SW480 (cell line): ENCODE measurements at regions not wholly inside any gene's neighbourhood (a gene's known extent, or its start where the extent isn't known, plus 50 kb on each side); places are given as distances from the start of the nearest gene placed in this dataset.

Experiments
- DNase-seq: peaks from one replicate; pipeline ENCODE4 v3.0.0-alpha.2; 2016; ENCODE audit warnings: low spot score

DNA sequence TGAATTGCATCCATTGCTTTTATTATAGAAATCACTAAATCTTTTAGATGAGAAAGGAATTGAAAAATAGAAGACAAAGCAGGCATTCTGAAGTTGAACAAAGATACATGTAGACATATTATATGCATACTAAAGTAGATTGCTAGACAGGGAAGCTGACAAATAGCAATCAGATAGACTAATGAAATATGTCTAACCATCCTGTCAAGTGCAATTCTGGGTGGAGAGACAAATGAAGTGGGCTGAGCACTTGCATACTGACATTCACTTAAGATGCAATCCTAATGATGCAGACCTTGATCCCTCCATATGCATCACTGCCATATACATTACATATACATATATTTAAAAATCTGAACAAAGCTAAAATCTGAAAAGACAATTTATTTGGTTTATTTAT is 1130.0 kb upstream of the CDH6 start:
- DNase-seq: no peak

DNA sequence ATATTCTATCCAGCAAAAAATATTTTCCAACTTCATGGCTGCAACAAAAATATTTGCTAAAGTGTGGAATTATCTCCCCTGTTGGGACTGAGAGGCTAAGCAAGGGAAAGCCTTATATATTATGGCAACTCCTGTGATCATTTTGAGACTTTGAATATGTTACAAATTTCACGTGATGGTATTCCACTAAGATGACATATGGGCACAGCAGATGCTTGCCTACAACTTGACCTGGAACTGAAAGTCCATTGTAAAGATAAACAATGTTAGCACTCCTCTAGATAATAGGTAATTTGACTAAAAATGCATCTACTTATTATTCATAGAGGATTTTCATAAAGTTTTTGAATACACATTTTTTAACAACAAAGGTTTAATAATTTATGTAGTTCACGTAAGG is 1141.5 kb upstream of the CDH6 start:
- DNase-seq: no peak

- no peak for DNase-seq
Observed at GRCh38 chr5:30050056-30050815, 1143.2 kb upstream of the CDH6 start.

DNA sequence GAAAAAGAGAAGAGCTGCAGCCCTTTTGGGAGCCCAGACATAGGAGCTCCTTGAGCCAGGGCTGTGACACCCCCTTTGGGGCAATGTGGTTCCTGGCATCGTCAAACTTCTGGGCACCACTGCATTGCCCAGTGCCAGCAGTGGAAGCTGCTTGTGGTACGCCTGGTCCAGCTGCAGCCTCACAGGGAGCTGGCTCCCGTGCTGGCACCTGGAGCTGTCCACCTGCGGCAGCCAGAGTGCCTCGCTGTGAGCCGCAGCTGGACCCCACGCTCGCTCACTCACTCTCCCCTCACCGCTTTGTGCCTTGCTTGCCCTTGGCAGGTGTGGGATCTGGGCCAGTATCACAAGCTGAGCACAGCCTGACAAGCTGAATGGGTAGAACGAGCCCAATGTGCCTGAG is 1150.8 kb upstream of the CDH6 start:
- no peak for DNase-seq

- peak; percentile 33 for DNase-seq
Observed at GRCh38 chr5:30041831-30042385, 1151.6 kb upstream of the CDH6 start.

GRCh38 chr5:30041291-30041690 is 1152.2 kb upstream of the CDH6 start:
- DNase-seq: no peak

DNA sequence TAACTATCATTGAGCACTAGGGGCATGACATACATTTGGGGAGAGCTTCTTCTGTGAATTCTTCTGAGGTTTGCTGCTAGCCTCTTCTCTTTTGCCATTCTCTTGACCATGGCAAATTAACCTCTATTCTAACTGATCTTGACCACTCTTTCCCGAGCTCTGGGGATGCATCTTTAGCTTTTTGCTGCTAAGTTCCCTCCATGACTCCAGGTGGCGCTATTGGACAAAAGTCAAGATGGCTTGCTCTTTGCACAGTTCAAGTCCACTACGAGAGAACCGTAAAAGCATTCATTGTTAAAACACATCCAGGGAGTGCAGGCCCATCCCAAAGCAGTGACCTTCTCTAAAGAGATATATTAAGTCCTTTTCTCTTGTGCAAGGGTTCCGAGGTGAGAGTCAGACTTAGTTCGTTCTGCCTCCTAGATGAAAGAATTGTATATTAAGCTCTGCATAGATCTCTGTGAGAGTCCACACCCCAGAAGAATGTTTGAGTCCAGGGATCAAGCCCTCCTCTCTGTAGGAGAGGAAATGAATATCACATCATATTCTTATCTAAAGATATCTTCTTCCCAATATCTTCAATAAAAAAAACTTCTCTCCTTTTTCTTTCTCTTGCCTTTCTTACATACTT is 1152.9 kb upstream of the CDH6 start:
- peak; percentile 68 for DNase-seq

DNA sequence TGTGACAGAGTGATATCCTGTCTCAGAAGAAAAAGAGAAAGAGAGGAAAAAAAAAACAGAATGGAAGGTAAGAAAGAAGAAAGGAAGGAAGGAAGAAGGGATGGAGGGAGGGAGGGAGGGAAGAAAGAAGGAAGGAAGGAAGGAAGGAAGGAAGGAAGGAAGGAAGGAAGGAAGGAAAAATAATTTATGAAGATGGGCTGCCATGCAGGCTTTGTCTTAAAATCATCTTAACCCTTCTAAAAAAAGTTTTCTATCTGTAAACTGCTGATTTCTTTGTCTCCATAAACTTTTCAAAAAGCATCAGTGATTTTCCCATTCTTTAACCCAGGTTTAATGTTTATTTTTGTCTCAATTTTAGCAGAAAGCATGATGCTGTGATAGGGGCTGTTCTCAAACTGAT is 1154.1 kb upstream of the CDH6 start:
- DNase-seq: no peak

- DNase-seq: no peak
Observed at GRCh38 chr5:30034870-30035269, 1158.6 kb upstream of the CDH6 start.

- DNase-seq: peak; percentile 72
Observed at GRCh38 chr5:30030101-30030500, 1163.4 kb upstream of the CDH6 start.

- DNase-seq: no peak
Observed at GRCh38 chr5:30001826-30002225, 1191.7 kb upstream of the CDH6 start.

GRCh38 chr5:30000231-30000630 is 1193.3 kb upstream of the CDH6 start:
- DNase-seq: no peak

DNA sequence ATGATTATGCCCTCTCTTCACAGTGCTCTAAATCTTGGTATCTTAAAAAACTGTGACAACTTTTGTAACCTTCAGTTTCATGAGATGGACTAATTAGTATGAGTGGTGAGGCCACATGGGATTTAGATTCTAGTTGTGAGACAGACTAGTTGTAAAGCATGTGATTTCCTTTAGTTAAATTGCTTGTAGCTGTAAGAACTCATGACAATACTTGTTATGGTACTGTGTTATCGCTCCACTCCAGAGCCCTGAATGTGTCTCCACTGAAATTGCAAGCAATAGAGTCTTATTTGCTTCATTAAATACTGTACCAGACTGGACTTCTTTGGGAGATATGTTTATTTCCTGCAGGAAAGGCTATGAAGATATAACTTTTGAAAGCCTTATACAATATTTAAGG is 1198.3 kb upstream of the CDH6 start:
- DNase-seq: no peak

DNA sequence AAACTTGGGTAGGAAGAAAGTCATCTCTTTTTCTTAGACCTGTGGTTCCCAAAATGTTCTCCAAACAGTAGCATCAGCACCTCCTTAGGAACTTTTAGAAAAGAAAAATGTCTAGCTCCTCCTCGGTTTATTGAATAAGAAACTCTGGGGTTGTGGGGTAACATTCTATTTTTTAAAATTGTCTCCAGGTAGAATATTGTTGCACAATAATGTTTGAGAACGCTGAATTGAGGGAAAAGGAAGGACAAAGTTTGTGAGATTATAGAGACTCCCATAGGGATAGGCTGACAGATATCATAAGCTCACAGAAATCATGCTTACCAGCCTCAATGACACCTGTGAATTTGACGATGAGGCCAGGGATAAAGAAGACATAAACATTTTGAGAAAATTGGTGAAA is 1199.0 kb upstream of the CDH6 start:
- DNase-seq: no peak

DNA sequence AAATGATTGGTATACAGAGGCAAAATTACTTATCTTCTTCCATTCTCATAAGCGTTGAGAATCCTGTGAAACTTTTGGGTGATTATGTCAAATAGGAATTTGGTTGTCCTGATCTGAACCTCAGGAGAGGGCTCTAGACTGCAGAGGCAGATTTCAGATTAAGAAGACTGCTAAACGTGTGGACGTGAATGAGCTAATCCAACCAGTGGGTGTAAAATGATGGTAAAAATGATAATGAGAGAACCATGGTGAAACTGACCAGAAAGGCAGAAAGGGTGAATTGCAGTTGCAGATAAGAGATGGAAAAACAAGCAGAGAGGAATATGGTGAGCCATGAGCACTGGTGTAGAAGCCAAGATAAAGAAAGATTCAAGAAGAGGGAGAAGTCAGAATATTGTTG is 1200.2 kb upstream of the CDH6 start:
- DNase-seq: no peak

- DNase-seq: no peak
Observed at GRCh38 chr5:29992248-29992647, 1201.2 kb upstream of the CDH6 start.

DNA sequence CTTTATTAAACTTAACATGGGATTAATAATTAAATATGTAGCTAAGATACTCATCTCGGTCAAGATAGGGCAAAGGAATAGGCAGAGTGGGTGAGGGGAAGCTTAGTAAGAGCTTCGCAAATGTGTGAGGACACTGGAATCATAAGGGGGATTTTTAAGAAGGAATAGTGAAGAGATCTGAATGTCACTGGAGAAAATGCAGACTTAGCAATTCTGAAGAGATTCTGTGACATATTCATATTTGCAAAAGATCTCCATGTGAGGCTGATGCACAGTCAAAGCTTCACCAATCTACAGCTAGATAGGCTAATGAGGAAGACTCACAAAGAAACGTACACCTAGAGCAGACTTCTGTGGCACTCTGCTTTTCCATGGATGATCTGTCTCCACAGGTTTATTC is 1202.8 kb upstream of the CDH6 start:
- no peak for DNase-seq

DNA sequence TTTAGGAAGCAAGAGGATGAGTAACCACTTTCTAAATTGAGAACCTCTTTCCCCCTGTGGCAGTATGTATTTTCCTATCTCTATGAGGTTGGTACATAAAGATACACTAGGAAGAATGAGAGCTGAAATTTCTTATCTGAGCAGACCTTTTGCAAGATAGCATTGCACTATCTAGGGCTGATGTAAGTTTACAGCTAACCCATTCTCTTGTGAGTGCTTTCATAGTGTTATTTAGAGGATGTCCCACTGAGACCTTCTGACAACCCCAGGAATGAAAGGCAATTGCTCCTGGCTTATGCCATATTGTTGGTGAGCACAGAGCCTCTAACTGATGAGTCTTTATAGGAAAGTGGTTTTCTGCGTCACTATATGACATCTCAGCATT is 1209.3 kb upstream of the CDH6 start:
- no peak for DNase-seq

- no peak for DNase-seq
Observed at GRCh38 chr5:29983528-29984155, 1209.8 kb upstream of the CDH6 start.

DNA sequence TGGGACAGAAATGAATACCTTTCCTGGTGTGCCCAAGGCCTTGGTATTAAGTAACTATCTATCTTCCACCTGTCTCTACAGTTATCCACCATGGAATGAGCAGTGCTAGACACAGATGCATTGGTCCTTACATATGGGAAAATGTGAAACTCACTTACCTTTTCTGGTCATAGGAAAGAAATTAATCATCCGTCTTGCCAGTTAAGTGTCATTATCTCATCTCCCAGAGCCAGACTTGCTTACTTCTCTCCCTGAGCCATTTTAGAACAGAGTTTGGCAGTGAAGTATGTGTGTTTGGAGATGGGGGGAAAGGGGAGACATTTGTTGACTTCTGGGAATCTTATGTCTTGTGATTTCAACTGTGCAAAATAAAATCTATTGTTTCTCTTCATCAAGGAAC is 1211.0 kb upstream of the CDH6 start:
- DNase-seq: no peak

- DNase-seq: no peak
Observed at GRCh38 chr5:29972597-29972996, 1220.9 kb upstream of the CDH6 start.

GRCh38 chr5:29963956-29964355 is 1229.5 kb upstream of the CDH6 start:
- no peak for DNase-seq

- no peak for DNase-seq
Observed at GRCh38 chr5:29960323-29960722, 1233.2 kb upstream of the CDH6 start.
